HG03342 (cell line): ENCODE measurements at regions not wholly inside any gene's neighbourhood (a gene's known extent, or its start where the extent isn't known, plus 50 kb on each side); places are given as distances from the start of the nearest gene placed in this dataset.

Source experiments
- ATAC-seq: cut with Tn5 transposase; IDR thresholded peaks from one replicate; pipeline ENCODE4 v1.9.1; 2021; ENCODE audit warnings: mild to moderate bottlenecking, moderate library complexity; ENCODE audit not compliant: unreplicated experiment

- no peak for ATAC-seq
Measured at GRCh38 chr11:62030071-62030684, 62.7 kb upstream of the FTH1 start.

- no peak for ATAC-seq
Measured at GRCh38 chr11:62026739-62027370, 59.4 kb upstream of the FTH1 start.

- peak; percentile 87 for ATAC-seq
Measured at GRCh38 chr11:62025487-62026105, 58.2 kb upstream of the FTH1 start.

GRCh38 chr11:62024936-62025486 is 57.6 kb upstream of the FTH1 start:
- no peak for ATAC-seq

GRCh38 chr11:62022211-62022610 is 54.8 kb upstream of the FTH1 start:
- ATAC-seq, result no peak

GRCh38 chr11:62020661-62021060 is 53.2 kb upstream of the FTH1 start:
- ATAC-seq, result no peak

GRCh38 chr11:62018981-62019664 is 51.7 kb upstream of the FTH1 start:
- ATAC-seq, result no peak

- no peak for ATAC-seq
Measured at GRCh38 chr11:62017878-62018655, 50.6 kb upstream of the FTH1 start.
